ENCODE measurements at regions not wholly inside any gene's neighbourhood (a gene's known extent, or its start where the extent isn't known, plus 50 kb on each side); places are given as distances from the start of the nearest gene placed in this dataset.

DNA sequence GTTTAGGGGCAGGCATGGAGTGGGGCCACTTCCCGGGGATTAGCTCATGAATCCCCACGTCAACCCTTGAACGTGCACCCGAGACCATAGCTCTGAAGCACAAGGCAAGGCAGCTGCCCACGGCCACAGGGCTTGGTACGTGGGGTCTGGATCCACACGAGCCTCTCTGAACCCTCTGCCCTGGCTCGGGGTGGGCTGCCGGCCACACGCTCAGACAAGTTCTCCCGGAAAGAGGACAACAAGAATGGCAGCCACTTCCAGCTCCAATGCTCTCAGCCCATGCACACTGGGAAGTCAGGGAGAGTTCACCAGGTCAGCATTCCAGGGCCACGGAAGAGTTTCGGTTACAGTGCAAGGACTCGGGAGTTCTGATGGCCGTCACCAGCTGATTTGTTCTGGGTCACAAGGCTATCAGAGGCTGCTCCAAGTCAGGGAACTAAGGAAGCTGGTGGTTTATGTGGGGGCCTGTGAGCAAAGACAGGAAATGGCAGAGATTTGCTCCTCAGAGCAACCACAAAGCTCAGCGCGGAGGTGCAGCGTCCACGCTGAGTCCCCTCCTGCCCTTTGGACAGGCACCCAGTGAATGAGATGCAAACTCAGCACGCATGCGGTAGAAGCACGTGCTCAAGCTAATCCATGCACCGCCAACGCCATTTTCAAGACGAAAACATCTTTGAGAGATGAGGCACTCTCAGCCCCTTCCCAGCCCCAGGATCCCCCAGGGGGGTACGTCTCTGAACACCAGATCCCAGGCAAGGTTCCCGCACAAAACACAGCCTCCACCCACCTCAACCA lies 356.4 kb downstream of the FOXL1 start:
- DNase-seq (ENCODE audit: extremely low read depth, insufficient read length) = no peak
- Histone ChIP-seq H3K27me3 (replicated peaks; ENCODE audit: control insufficient read depth, insufficient read depth, low read length) (peaks cover 2% of the 10 kb centered on the region; the same call in 1 of the 2 replicates), H3K4me3 (replicated peaks; ENCODE audit: low read depth, low read length) (no peak overlapping the region), H3K36me3 (ENCODE audit: control insufficient read depth, insufficient read depth, low read length) (no peaks in the 10 kb centered on the region)
- TF ChIP-seq, protein P1, sequence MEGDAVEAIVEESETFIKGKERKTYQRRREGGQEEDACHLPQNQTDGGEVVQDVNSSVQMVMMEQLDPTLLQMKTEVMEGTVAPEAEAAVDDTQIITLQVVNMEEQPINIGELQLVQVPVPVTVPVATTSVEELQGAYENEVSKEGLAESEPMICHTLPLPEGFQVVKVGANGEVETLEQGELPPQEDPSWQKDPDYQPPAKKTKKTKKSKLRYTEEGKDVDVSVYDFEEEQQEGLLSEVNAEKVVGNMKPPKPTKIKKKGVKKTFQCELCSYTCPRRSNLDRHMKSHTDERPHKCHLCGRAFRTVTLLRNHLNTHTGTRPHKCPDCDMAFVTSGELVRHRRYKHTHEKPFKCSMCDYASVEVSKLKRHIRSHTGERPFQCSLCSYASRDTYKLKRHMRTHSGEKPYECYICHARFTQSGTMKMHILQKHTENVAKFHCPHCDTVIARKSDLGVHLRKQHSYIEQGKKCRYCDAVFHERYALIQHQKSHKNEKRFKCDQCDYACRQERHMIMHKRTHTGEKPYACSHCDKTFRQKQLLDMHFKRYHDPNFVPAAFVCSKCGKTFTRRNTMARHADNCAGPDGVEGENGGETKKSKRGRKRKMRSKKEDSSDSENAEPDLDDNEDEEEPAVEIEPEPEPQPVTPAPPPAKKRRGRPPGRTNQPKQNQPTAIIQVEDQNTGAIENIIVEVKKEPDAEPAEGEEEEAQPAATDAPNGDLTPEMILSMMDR (IDR thresholded peaks at IDR 0.05; ENCODE audit: insufficient read depth, low read length, poor library complexity, severe bottlenecking) = no peak

DNA sequence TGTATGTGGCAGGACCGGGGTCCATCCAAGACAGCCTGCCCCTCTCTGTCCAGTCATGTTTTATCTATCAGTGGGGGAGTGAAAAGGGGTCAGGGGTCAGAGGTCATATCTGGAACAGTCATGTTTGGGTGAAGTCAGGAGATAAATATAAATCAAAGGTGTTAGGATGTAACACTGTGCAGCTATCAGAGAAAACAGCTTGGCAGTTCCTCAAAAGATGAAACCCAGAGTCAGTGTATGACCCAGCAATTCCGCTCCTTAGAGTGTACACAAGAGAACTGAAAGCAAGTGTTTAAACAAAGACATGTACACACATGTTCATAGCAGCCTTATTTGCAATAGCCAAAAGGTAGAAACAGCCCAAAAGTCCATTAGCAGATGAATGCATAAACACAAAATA lies 361.3 kb downstream of the FOXL1 start:
- Histone ChIP-seq H3K4me3 (replicated peaks; ENCODE audit: low read depth, low read length) (no peak overlapping the region), H3K27me3 (replicated peaks; ENCODE audit: control insufficient read depth, insufficient read depth, low read length) (peaks cover 2% of the 10 kb centered on the region), H3K36me3 (ENCODE audit: control insufficient read depth, insufficient read depth, low read length) (no peaks in the 10 kb centered on the region)
- no peak for DNase-seq (ENCODE audit: extremely low read depth, insufficient read length)
- TF ChIP-seq, protein P1 (IDR thresholded peaks at IDR 0.05; ENCODE audit: insufficient read depth, low read length, poor library complexity, severe bottlenecking) = no peak

DNA sequence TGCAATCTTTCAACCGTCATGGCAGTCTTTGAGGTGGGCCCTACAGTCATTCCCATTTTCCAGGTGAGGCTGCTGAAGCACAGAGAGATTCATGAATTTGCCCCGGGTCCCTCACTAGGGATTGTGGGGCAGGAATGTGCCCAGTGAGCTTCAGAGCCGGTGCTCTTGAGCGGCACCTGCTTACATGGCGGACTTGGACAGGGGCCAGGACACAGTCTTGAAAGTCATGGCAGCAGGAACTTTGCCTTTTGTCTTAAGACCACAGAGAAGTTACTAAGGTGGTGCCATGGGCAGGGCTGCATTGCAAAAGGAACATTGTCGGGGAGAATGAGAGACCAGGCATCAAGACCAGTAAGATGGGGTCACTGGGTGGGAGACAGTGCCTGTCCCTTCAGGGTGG lies 363.4 kb downstream of the FOXL1 start:
- H3K27me3 ChIP-seq (replicated peaks; ENCODE audit: control insufficient read depth, insufficient read depth, low read length) = no peaks in the 10 kb centered on the region; the same call in 1 of the 2 replicates
- no peaks in the 10 kb centered on the region for H3K36me3 ChIP-seq (ENCODE audit: control insufficient read depth, insufficient read depth, low read length)
- no peak for DNase-seq (ENCODE audit: extremely low read depth, insufficient read length)
- TF ChIP-seq, protein P1 (IDR thresholded peaks at IDR 0.05; ENCODE audit: insufficient read depth, low read length, poor library complexity, severe bottlenecking) = no peak
- H3K4me3 ChIP-seq (replicated peaks; ENCODE audit: low read depth, low read length) = no peak overlapping the region

DNA sequence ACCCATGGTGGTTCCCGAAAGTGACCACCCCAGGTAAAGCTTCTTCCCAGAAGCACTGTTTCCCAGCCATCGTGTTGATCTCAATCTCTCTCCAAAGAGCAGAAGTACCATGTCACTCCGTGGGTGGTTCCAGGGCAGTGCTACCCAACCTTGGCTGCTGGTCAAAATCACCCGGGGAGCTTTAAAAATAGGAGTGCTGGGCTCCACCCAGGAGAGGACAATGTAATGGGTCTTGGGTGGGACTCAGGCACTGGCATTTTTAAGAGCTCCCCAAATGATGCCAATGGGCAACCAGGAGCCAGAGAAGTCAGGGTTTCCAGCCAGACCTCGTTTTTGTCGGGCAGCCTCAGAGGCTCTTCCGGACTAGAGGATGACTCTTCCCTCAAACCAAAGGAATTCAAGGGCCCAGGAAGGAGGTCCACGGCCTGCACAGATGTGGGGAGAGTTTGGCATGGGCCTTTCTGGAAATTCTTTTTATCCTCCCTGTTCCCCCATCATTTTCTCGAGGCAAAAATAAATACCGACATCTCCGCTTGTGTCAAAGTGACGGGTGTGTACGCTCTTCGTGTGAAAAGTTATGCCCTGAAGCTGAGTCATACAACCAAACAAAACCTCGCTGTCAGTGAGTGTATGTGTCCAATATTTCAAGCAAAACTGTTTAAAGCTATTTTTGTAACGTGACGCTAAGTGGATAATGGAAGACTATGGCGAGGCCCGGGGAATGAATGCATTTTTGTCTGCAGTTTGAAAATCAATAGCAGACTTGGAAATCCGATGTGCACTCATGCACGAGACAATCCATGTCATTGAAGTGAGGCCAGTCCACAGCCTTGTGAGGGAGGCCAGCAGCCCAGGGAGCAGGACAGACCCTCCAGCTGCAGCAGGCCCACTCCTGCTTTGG lies 364.1 kb downstream of the FOXL1 start:
- no peak for DNase-seq (ENCODE audit: extremely low read depth, insufficient read length)
- H3K4me3 ChIP-seq (replicated peaks; ENCODE audit: low read depth, low read length) = no peak overlapping the region

DNA sequence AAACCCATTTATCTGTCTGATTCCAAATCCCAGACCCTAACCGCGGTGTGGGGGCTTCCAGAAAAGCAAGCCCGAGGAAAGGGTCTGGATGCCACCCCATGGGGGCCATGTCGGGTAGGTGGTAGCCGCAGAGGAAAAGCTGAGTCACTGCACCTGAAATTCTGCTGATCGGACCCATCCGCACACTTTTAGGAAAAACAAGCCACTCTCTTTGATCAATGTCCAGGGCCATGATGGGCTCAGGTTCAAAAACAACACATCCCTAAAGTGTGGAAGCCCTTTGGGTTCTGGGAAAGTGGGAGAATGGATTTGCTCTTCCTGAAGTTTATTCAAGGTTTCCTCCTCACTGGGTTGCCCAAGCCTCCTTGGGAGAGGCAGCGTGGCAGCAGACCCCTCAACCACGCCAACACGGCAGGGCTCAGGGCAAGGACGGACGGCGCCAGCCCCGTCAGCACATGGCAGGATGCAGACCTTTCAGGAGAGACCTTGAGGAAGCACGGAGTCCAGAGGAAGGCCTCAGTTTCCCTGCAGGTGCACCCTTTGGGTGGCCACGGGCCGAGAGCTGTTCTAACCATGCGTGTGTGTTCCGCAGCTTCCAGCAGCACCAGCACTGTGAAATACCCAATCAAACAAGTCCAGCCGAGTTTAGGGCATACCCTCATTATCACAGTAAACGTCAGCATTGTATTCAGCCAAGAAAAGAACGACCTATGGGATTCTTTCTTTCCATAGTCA lies 367.0 kb downstream of the FOXL1 start:
- no peak for DNase-seq (ENCODE audit: extremely low read depth, insufficient read length)
- Histone ChIP-seq H3K4me3 (replicated peaks; ENCODE audit: low read depth, low read length) (no peak overlapping the region), H3K36me3 (ENCODE audit: control insufficient read depth, insufficient read depth, low read length) (no peaks in the 10 kb centered on the region), H3K27me3 (replicated peaks; ENCODE audit: control insufficient read depth, insufficient read depth, low read length) (no peaks in the 10 kb centered on the region; the same call in 1 of the 2 replicates)
- TF ChIP-seq, protein P1 (IDR thresholded peaks at IDR 0.05; ENCODE audit: insufficient read depth, low read length, poor library complexity, severe bottlenecking) = no peak

More for the DNA sequence above, 364.1 kb downstream of the FOXL1 start:
- TF ChIP-seq, protein P1 (IDR thresholded peaks at IDR 0.05; ENCODE audit: insufficient read depth, low read length, poor library complexity, severe bottlenecking) = no peak
- no peaks in the 10 kb centered on the region for H3K36me3 ChIP-seq (ENCODE audit: control insufficient read depth, insufficient read depth, low read length)
- H3K27me3 ChIP-seq (replicated peaks; ENCODE audit: control insufficient read depth, insufficient read depth, low read length) = no peaks in the 10 kb centered on the region; the same call in 1 of the 2 replicates

Data from GM06990 (cell line).